Fibroblast of lung (primary cell): ENCODE measurements at regions not wholly inside any gene's neighbourhood (a gene's known extent, or its start where the extent isn't known, plus 50 kb on each side); places are given as distances from the start of the nearest gene placed in this dataset.

Experiments used
- EZH2 ChIP-seq: IDR thresholded peaks from 2 replicates; pipeline ENCODE4 v1.5.1; 2012; ENCODE audit warnings: low read length, control low read depth, mild to moderate bottlenecking; ENCODE audit errors: missing control alignments
- TF ChIP-seq, protein P1 (sequence below), 2 donors: IDR thresholded peaks in 1 of 2; conservative IDR thresholded peaks in 1 of 2; 1 replicate in 1 of 2; 2 replicates in 1 of 2; pipeline ENCODE4 v1.5.1; 2011 to 2012; ENCODE audit warnings: low read length in 2 of 2, control low read depth in 1 of 2, inconsistent platforms in 1 of 2, low read depth in 1 of 2, mild to moderate bottlenecking in 1 of 2

DNA sequence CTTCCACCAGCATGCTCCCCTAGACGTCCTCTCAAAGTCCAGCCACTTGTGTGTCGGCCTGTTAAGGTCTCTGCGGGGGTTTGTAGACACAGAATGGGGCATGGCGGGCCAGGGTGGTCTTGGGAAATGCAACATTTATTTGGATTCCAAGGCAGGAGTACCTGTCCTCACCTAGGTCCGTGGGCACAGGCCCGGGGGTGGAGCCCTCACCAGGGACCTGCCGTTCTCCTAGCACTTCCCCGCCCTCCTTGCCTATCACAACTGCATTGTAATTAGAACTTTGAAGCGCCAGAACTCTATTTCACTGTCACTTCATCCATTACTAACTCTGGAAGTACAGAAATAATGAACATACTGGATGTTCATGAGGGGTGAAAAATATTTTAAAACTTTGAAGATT, 268.3 kb upstream of the ACTBL2 start:
- TF ChIP-seq, protein P1, sequence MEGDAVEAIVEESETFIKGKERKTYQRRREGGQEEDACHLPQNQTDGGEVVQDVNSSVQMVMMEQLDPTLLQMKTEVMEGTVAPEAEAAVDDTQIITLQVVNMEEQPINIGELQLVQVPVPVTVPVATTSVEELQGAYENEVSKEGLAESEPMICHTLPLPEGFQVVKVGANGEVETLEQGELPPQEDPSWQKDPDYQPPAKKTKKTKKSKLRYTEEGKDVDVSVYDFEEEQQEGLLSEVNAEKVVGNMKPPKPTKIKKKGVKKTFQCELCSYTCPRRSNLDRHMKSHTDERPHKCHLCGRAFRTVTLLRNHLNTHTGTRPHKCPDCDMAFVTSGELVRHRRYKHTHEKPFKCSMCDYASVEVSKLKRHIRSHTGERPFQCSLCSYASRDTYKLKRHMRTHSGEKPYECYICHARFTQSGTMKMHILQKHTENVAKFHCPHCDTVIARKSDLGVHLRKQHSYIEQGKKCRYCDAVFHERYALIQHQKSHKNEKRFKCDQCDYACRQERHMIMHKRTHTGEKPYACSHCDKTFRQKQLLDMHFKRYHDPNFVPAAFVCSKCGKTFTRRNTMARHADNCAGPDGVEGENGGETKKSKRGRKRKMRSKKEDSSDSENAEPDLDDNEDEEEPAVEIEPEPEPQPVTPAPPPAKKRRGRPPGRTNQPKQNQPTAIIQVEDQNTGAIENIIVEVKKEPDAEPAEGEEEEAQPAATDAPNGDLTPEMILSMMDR (conservative IDR thresholded peaks at IDR 0.05 in 1 of 2, IDR thresholded peaks at IDR 0.05 in 1 of 2; ENCODE audit: low read depth in 1 of 2, low read length in 2 of 2) = no peak
- no peak for TF ChIP-seq EZH2
